ENCODE measurements at regions not wholly inside any gene's neighbourhood (a gene's known extent, or its start where the extent isn't known, plus 50 kb on each side); places are given as distances from the start of the nearest gene placed in this dataset.

DNA sequence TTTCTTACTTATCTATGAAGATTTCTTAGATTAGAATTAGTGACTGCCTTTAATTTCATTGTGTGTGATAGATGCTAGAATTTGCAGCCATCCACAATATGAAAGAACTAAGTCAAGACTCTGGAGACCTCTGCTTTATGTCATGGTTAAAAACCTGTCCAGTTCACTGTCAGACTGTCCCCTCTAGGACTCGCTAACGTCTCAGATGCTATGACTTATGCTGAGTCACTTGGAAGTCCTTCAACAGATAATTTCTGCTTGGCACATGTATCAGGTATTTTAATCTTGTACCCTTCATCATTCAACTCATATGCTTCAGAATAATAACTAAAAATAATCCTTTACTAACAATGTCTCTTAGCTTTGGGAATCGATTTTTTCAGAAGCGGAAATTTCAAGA is 230.5 kb upstream of the DMAC1 start:
- no peak for TF ChIP-seq JUN (IDR thresholded peaks at IDR 0.05; ENCODE audit: borderline replicate concordance, insufficient read depth, insufficient read length, low read depth)
- TF ChIP-seq CTCF (IDR thresholded peaks at IDR 0.05; ENCODE audit: extremely low read depth in 1 of 2, insufficient read depth in 1 of 2, low read depth in 1 of 2, low read length in 2 of 2) = no peak
- TF ChIP-seq, protein P1, sequence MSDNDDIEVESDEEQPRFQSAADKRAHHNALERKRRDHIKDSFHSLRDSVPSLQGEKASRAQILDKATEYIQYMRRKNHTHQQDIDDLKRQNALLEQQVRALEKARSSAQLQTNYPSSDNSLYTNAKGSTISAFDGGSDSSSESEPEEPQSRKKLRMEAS (IDR thresholded peaks at IDR 0.05; ENCODE audit: insufficient read depth, insufficient read length) = no peak
- TF ChIP-seq POLR2AphosphoS5 (IDR thresholded peaks at IDR 0.05; ENCODE audit: insufficient read depth, low read depth, low read length) = no peak
- TF ChIP-seq POLR2A (IDR thresholded peaks at IDR 0.05; ENCODE audit: low read depth, low read length) = no peak

Measured in endothelial cell of umbilical vein (primary cell).